ENCODE measurements at regions not wholly inside any gene's neighbourhood (a gene's known extent, or its start where the extent isn't known, plus 50 kb on each side); places are given as distances from the start of the nearest gene placed in this dataset.
"Not testable (repeated sequence)": the region's sequence is repeated elsewhere in the genome, so short reads cannot be mapped to it uniquely, and the experiment has no call there.

GRCh38 chr22:44567846-44568493 lies 69.9 kb upstream of the RTL6 start:
- no peak overlapping the region for H3K4me3 ChIP-seq (ENCODE audit: low read length)
- H3K4me1 ChIP-seq (ENCODE audit: control insufficient read depth, insufficient read depth, low read length), result no peaks in the 10 kb centered on the region
- H3K9ac ChIP-seq (ENCODE audit: low read length), result no peak overlapping the region
- no peaks in the 10 kb centered on the region for H3K36me3 ChIP-seq (ENCODE audit: control insufficient read depth, insufficient read depth, low read length)
- H3K27me3 ChIP-seq (ENCODE audit: control insufficient read depth, insufficient read depth, low read length), result no peaks in the 10 kb centered on the region
- no peaks in the 10 kb centered on the region for H3K9me3 ChIP-seq (ENCODE audit: control insufficient read depth, low read length)

- not testable (repeated sequence) for H3K4me1 ChIP-seq (ENCODE audit: control insufficient read depth, insufficient read depth, low read length); H3K36me3 ChIP-seq (ENCODE audit: control insufficient read depth, insufficient read depth, low read length); H3K4me3 ChIP-seq (ENCODE audit: low read length); H3K9ac ChIP-seq (ENCODE audit: low read length); H3K27me3 ChIP-seq (ENCODE audit: control insufficient read depth, insufficient read depth, low read length); H3K9me3 ChIP-seq (ENCODE audit: control insufficient read depth, low read length)
Measured at GRCh38 chr22:44567378-44567841, 69.4 kb upstream of the RTL6 start.

- no peaks in the 10 kb centered on the region for H3K4me1 ChIP-seq (ENCODE audit: control insufficient read depth, insufficient read depth, low read length)
- H3K36me3 ChIP-seq (ENCODE audit: control insufficient read depth, insufficient read depth, low read length), result no peaks in the 10 kb centered on the region
- H3K27me3 ChIP-seq (ENCODE audit: control insufficient read depth, insufficient read depth, low read length), result no peaks in the 10 kb centered on the region
- H3K9me3 ChIP-seq (ENCODE audit: control insufficient read depth, low read length), result no peaks in the 10 kb centered on the region
- no peak overlapping the region for H3K9ac ChIP-seq (ENCODE audit: low read length)
- H3K4me3 ChIP-seq (ENCODE audit: low read length), result no peak overlapping the region
Measured at GRCh38 chr22:44566911-44567310, 68.9 kb upstream of the RTL6 start.

GRCh38 chr22:44562651-44563050 lies 64.6 kb upstream of the RTL6 start:
- H3K9ac ChIP-seq (ENCODE audit: low read length); H3K4me3 ChIP-seq (ENCODE audit: low read length); H3K27me3 ChIP-seq (ENCODE audit: control insufficient read depth, insufficient read depth, low read length); H3K9me3 ChIP-seq (ENCODE audit: control insufficient read depth, low read length); H3K4me1 ChIP-seq (ENCODE audit: control insufficient read depth, insufficient read depth, low read length); H3K36me3 ChIP-seq (ENCODE audit: control insufficient read depth, insufficient read depth, low read length): not testable (repeated sequence)

GRCh38 chr22:44561139-44561840 lies 63.3 kb upstream of the RTL6 start:
- Histone ChIP-seq H3K27me3 (ENCODE audit: control insufficient read depth, insufficient read depth, low read length) (no peaks in the 10 kb centered on the region), H3K36me3 (ENCODE audit: control insufficient read depth, insufficient read depth, low read length) (no peaks in the 10 kb centered on the region), H3K4me3 (ENCODE audit: low read length) (no peak overlapping the region), H3K4me1 (ENCODE audit: control insufficient read depth, insufficient read depth, low read length) (no peaks in the 10 kb centered on the region), H3K9ac (ENCODE audit: low read length) (no peak overlapping the region), H3K9me3 (ENCODE audit: control insufficient read depth, low read length) (no peaks in the 10 kb centered on the region)

- not testable (repeated sequence) for H3K4me1 ChIP-seq (ENCODE audit: control insufficient read depth, insufficient read depth, low read length); H3K9me3 ChIP-seq (ENCODE audit: control insufficient read depth, low read length); H3K4me3 ChIP-seq (ENCODE audit: low read length); H3K36me3 ChIP-seq (ENCODE audit: control insufficient read depth, insufficient read depth, low read length); H3K27me3 ChIP-seq (ENCODE audit: control insufficient read depth, insufficient read depth, low read length); H3K9ac ChIP-seq (ENCODE audit: low read length)
Measured at GRCh38 chr22:44558671-44559070, 60.6 kb upstream of the RTL6 start.

- not testable (repeated sequence) for H3K27me3 ChIP-seq (ENCODE audit: control insufficient read depth, insufficient read depth, low read length); H3K36me3 ChIP-seq (ENCODE audit: control insufficient read depth, insufficient read depth, low read length); H3K9ac ChIP-seq (ENCODE audit: low read length); H3K9me3 ChIP-seq (ENCODE audit: control insufficient read depth, low read length); H3K4me1 ChIP-seq (ENCODE audit: control insufficient read depth, insufficient read depth, low read length); H3K4me3 ChIP-seq (ENCODE audit: low read length)
Measured at GRCh38 chr22:44557872-44558271, 59.8 kb upstream of the RTL6 start.

GRCh38 chr22:44557064-44557748 lies 59.2 kb upstream of the RTL6 start:
- Histone ChIP-seq H3K4me1 (ENCODE audit: control insufficient read depth, insufficient read depth, low read length) (no peaks in the 10 kb centered on the region), H3K9ac (ENCODE audit: low read length) (no peak overlapping the region), H3K9me3 (ENCODE audit: control insufficient read depth, low read length) (no peaks in the 10 kb centered on the region), H3K36me3 (ENCODE audit: control insufficient read depth, insufficient read depth, low read length) (no peaks in the 10 kb centered on the region), H3K27me3 (ENCODE audit: control insufficient read depth, insufficient read depth, low read length) (peaks cover 2% of the 10 kb centered on the region), H3K4me3 (ENCODE audit: low read length) (no peak overlapping the region)

- Histone ChIP-seq H3K4me1 (ENCODE audit: control insufficient read depth, insufficient read depth, low read length) (no peaks in the 10 kb centered on the region), H3K9ac (ENCODE audit: low read length) (no peak overlapping the region), H3K9me3 (ENCODE audit: control insufficient read depth, low read length) (no peaks in the 10 kb centered on the region), H3K36me3 (ENCODE audit: control insufficient read depth, insufficient read depth, low read length) (no peaks in the 10 kb centered on the region), H3K27me3 (ENCODE audit: control insufficient read depth, insufficient read depth, low read length) (peaks cover 2% of the 10 kb centered on the region), H3K4me3 (ENCODE audit: low read length) (no peak overlapping the region)
Measured at GRCh38 chr22:44555597-44555996, 57.6 kb upstream of the RTL6 start.

GRCh38 chr22:44555046-44555445 lies 57.0 kb upstream of the RTL6 start:
- H3K4me1 ChIP-seq (ENCODE audit: control insufficient read depth, insufficient read depth, low read length), result no peaks in the 10 kb centered on the region
- H3K9me3 ChIP-seq (ENCODE audit: control insufficient read depth, low read length), result no peaks in the 10 kb centered on the region
- no peak overlapping the region for H3K4me3 ChIP-seq (ENCODE audit: low read length)
- no peak overlapping the region for H3K9ac ChIP-seq (ENCODE audit: low read length)
- no peaks in the 10 kb centered on the region for H3K36me3 ChIP-seq (ENCODE audit: control insufficient read depth, insufficient read depth, low read length)
- H3K27me3 ChIP-seq (ENCODE audit: control insufficient read depth, insufficient read depth, low read length), result peaks cover 2% of the 10 kb centered on the region

- Histone ChIP-seq H3K9ac (ENCODE audit: low read length) (no peak overlapping the region), H3K27me3 (ENCODE audit: control insufficient read depth, insufficient read depth, low read length) (peaks cover 4% of the 10 kb centered on the region), H3K4me1 (ENCODE audit: control insufficient read depth, insufficient read depth, low read length) (no peaks in the 10 kb centered on the region), H3K9me3 (ENCODE audit: control insufficient read depth, low read length) (no peaks in the 10 kb centered on the region), H3K36me3 (ENCODE audit: control insufficient read depth, insufficient read depth, low read length) (no peaks in the 10 kb centered on the region), H3K4me3 (ENCODE audit: low read length) (no peak overlapping the region)
Measured at GRCh38 chr22:44554411-44554810, 56.4 kb upstream of the RTL6 start.

GRCh38 chr22:44550711-44551491 lies 52.9 kb upstream of the RTL6 start:
- H3K9me3 ChIP-seq (ENCODE audit: control insufficient read depth, low read length), result no peaks in the 10 kb centered on the region
- H3K9ac ChIP-seq (ENCODE audit: low read length), result no peak overlapping the region
- no peak overlapping the region for H3K4me3 ChIP-seq (ENCODE audit: low read length)
- H3K36me3 ChIP-seq (ENCODE audit: control insufficient read depth, insufficient read depth, low read length), result no peaks in the 10 kb centered on the region
- no peaks in the 10 kb centered on the region for H3K4me1 ChIP-seq (ENCODE audit: control insufficient read depth, insufficient read depth, low read length)
- peaks cover 7% of the 10 kb centered on the region for H3K27me3 ChIP-seq (ENCODE audit: control insufficient read depth, insufficient read depth, low read length)

Measured in mucosa of stomach (tissue), 1 donor.